NCI-H1105 treated with DMSO at 0.1 percent for 48 hours (cell line): ENCODE measurements at regions not wholly inside any gene's neighbourhood (a gene's known extent, or its start where the extent isn't known, plus 50 kb on each side); places are given as distances from the start of the nearest gene placed in this dataset.
A peak's percentile ranks its signal among the peaks of the same experiment; 100 is the strongest.
"Not testable (repeated sequence)": the region's sequence is repeated elsewhere in the genome, so short reads cannot be mapped to it uniquely, and the experiment has no call there.

ENCODE experiments used
- DNase-seq: peaks from one replicate; lab custom pipeline; 2025; lab: John Stamatoyannopoulos, UW

DNA sequence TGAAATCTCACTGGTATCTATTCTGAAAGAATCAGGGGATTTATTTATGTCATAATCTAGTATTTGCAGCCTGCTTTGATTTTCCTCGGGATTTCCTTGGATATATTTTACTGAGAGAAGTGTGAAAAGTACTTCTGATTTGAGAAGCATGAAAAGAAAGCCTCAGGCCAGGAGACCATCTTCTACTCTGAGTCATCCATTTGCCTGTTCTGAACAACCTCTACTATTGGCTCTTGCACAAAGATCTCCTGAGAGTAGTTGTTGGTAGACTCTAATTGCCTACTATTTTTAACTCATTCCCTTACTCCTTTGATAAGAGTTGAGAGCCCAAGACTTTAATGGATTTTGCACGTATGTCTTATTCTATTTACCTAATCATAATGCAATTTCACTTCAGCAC lies 318.9 kb downstream of the BCHE start:
- DNase-seq = no peak

- DNase-seq = no peak
These were observed 317.8 kb upstream of the SLITRK3 start for GRCh38 chr3:165513715-165514701.

DNA sequence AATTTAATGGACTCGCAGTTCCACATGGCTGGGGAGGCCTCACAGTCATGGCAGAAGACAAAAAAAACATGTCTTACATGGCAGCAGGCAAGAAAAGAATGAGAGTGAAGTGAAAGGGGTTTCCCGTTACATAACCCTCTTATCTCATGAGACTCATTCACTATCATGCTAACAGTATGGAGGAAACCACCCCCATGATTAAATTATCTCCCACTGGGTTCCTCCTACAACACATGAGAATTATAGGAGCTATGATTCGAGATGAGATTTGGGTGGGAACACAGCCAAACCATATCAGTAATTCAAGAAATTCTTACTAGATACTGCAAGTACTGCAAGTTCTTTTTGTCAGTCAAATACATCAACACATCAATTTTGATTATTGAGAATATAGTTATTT lies 311.4 kb upstream of the SLITRK3 start:
- DNase-seq = no peak

DNA sequence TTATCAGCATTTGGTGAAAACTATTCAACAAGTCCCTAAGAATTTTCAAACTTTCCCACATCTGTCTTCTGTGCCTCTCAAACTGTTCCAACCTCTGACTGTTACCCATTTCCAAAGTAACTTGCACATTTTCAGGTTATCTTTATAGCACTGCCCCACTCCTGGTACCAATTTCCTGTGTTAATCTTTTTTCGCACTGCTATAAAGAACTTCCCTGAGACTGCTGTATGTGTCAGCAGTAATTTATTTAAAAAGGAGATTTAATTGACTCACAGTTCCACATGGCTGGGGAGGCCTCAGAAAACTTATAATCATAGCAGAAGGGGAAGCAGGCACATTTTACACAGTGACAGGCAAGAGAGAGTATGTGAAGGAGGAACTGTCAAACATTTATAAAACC lies 310.9 kb upstream of the SLITRK3 start:
- DNase-seq = no peak

DNA sequence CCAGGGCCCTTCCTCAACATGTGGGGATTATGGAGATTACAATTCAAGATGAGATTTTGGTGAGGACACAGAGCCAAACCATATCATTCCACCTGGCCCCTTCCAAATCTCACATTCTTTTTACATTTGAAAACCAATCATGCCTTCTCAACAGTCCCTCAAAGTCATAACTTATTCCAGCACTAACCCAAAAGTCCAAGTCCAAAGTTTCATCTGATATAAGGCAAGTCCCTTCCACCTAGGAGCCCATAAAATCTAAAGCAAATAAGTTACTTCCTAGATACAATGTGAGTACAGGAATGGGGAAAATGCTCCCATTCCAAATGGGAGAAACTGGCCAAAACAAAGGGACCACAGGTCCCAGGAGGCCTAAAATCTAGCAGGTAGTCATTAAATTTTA lies 309.5 kb upstream of the SLITRK3 start:
- DNase-seq = no peak

- no peak for DNase-seq
These were observed 308.4 kb upstream of the SLITRK3 start for GRCh38 chr3:165504554-165504953.

DNA sequence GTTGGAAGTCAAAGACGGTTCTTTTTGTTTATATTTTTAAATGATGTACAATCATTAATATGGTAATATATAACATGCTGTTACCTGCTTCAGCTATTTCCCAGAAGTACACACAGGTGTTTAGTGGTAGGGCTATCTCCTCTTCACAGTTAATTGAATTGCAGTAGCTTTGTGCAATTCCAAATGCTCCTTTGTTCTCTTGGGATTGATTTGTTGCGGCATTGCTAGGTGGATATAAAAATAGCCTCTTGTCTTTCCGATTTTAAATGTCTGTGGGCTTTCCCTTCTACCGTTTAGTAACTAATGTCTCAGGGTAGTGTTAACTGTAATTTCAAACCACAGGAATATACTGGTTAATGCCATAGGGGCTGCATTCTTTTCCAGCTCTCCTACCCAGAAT lies 307.6 kb upstream of the SLITRK3 start:
- DNase-seq = peak; percentile 96

- DNase-seq = peak; percentile 81
These were observed 307.2 kb upstream of the SLITRK3 start for GRCh38 chr3:165503346-165503745.

DNA sequence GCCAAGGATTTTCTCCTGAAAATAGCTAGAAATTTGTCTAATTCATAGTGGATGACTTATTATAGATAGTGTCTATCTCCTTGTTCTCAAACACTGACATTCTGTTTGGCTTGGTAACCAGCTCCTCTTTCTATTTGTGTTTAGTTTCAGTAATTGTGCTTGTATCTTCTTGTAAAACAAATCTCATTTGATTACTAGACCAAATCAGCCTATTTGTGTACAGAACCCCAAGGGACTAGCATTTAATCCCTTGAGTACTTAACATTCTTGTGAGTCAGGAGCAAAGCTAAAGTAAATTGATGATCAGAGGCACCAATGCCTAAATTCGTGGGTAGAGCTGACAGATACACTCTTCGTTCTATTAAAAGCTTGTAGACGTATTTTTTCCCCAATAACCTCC lies 306.5 kb upstream of the SLITRK3 start:
- peak; percentile 64 for DNase-seq

DNA sequence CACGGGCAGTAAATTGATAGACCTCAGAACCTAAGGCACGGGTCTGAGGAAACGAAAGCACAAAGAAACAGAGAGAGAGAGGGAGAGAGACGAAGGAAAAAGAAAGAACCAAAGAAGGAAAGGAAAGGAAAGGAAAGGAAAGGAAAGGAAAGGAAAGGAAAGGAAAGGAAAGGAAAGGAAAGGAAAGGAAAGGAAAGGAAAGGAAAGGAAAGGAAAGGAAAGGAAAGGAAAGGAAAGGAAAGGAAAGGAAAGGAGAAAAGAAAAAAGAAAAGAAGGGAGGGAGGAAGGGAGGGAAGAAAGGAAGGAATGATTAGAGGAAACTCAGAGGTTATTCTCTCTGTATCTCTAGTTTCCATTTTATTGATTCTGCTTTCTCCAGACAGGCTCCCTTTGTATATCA lies 302.6 kb upstream of the SLITRK3 start:
- DNase-seq = not testable (repeated sequence)

DNA sequence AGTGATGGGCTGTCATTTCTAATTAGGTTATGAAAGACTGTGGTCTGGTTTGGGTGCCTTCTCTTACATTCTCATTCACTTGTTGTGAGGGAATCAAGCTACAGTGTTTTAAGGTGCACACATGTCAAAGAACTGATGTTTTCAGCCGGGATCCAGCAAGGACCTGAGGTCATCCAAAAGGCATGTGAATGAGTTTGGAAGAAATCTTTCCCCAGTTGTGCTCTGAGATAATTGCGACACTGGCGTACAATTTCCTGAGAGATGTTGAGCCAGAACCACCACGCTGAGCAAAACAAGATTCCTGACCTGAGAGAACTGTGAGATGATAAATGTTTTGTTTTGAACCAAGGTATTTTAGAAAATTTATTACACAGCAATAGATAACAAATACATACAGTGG lies 295.3 kb upstream of the SLITRK3 start:
- DNase-seq = no peak

- no peak for DNase-seq
These were observed 280.3 kb upstream of the SLITRK3 start for GRCh38 chr3:165476399-165477060.

DNA sequence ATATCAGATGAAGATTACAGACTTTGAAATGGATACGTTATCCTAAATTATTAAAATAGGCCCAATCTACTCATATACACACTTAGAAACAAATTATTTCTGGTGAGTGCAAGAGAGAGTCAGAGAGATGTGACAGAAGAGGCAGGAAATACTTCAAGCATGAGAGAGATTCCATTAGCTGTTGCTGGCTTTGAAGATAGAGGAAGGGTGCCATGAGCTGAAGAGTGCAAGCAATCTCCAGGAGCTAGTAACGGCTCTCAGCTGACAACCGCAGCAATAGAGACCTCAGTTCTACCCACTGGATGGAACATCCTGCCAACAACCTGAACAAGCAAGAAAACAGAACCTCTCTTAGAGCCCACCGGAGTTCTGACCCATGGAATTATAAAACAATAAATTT lies 270.7 kb upstream of the SLITRK3 start:
- no peak for DNase-seq

- no peak for DNase-seq
These were observed 268.6 kb upstream of the SLITRK3 start for GRCh38 chr3:165464736-165465135.

DNA sequence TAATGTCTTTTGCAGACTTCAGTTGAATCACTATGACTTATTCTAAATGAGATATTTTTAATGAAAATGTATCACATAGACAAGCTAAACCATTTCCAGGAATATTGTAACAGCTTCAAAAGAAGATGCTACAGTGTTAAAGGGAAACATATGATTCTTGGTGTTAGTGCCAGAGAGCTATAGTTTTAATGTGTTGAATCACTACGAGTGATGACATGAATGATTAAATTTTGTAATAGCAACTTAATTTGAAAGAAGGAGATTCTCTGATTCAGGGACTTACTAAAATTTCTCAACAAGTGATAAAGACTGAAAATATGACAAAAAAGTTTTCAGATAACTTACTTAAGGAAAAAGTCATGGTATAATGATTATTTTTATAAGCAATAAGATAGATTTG lies 267.3 kb upstream of the SLITRK3 start:
- DNase-seq = no peak

DNA sequence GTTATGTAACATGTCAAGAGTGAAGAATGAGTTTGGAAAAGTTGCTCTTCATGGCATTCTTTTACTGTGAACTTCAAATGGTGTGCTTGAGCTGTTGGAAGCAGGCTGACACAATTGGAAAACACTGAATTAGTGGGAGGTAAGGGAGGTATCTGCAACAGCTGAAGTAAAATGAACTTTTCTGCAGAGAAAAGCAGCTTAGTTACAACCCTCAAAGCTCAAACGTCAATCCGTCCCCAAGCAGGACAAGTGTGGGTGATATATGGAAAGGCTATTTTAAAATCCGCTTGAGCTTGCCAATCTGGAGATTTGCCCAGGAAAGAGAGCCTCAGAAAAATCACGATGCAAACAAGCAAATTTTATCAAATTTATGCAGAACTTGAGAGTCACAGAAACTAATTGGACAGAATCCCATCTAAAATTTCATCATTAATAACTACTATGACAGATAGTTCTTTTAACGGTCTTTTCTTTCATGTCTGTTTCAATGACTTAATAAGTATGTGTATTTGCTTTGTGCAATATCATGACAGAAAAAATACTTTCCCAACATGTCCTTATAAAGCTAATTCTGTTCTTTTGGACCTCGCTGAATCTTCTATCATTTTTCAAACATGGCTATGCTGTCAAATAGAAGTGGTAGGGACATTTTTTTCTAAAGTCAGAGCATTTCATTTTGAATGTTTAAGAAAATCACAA lies 266.6 kb upstream of the SLITRK3 start:
- peak; percentile 15 for DNase-seq

GRCh38 chr3:165459924-165460835 lies 264.0 kb upstream of the SLITRK3 start:
- no peak for DNase-seq

DNA sequence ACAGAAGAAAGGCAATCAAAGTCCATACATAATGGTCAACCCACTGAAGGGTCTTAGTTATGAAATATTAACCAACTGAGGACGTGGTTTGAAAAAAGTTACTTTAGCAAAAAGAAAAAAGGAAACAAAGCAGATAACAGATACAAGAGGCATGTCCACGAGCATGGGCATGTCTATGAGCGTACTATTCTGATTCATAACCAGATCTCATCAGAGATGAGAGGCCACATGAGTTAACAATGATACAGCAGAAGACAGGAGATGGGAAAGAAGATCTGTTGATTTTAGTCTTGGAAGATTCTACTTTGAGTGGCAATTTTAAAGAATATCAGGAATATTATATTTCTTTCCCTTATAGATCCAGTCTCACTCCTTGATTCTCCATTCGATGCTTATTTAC lies 262.9 kb upstream of the SLITRK3 start:
- no peak for DNase-seq

- no peak for DNase-seq
These were observed 260.9 kb upstream of the SLITRK3 start for GRCh38 chr3:165457096-165457495.

GRCh38 chr3:165455793-165456192 lies 259.6 kb upstream of the SLITRK3 start:
- no peak for DNase-seq

- no peak for DNase-seq
These were observed 259.2 kb upstream of the SLITRK3 start for GRCh38 chr3:165455360-165455759.
